GM12874 (cell line): ENCODE measurements at regions not wholly inside any gene's neighbourhood (a gene's known extent, or its start where the extent isn't known, plus 50 kb on each side); places are given as distances from the start of the nearest gene placed in this dataset.

Experiments
- TF ChIP-seq, protein P1 (sequence below): IDR thresholded peaks from 2 replicates; pipeline ENCODE4 v1.5.1; 2011; ENCODE audit warnings: low read depth, mild to moderate bottlenecking, control low read depth, low read length, moderate library complexity; ENCODE audit not compliant: insufficient read depth

DNA sequence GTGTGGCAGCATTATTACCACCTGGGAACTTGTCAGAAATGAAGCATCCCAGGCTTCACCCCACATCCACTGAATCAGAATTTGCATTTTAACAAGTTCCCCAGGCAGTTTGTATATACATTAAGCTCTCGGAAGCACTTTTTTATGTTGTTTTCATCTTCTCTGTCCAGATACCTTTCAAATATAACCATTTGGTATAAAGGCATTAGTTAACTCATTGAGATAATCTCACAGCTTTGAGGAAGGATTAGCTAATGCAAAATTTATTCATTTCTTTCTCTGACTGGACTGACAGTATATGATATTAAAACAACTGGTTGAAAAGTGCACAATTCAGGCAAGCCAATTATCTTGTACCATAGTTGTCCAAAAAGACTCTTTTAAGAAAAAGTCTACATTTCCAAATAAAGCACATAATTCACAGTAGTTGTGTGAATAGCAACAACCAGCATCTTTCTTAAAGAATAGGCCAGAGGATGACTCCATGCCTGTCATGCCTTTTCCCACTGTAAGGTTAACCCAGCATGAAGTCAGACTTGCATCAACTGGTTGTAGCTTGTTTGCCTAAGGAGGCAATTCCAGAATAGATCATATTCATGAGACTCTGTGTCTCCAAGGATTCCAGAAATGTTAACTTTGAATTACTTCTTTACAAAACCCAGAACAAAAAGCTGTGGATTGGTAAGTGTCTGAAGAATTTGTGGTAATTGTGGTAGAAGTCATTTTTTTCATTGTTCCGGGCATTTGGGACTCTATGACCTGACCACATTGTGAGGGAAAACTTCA lies 254.3 kb upstream of the SESN3 start:
- TF ChIP-seq, protein P1, sequence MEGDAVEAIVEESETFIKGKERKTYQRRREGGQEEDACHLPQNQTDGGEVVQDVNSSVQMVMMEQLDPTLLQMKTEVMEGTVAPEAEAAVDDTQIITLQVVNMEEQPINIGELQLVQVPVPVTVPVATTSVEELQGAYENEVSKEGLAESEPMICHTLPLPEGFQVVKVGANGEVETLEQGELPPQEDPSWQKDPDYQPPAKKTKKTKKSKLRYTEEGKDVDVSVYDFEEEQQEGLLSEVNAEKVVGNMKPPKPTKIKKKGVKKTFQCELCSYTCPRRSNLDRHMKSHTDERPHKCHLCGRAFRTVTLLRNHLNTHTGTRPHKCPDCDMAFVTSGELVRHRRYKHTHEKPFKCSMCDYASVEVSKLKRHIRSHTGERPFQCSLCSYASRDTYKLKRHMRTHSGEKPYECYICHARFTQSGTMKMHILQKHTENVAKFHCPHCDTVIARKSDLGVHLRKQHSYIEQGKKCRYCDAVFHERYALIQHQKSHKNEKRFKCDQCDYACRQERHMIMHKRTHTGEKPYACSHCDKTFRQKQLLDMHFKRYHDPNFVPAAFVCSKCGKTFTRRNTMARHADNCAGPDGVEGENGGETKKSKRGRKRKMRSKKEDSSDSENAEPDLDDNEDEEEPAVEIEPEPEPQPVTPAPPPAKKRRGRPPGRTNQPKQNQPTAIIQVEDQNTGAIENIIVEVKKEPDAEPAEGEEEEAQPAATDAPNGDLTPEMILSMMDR, result no peak

DNA sequence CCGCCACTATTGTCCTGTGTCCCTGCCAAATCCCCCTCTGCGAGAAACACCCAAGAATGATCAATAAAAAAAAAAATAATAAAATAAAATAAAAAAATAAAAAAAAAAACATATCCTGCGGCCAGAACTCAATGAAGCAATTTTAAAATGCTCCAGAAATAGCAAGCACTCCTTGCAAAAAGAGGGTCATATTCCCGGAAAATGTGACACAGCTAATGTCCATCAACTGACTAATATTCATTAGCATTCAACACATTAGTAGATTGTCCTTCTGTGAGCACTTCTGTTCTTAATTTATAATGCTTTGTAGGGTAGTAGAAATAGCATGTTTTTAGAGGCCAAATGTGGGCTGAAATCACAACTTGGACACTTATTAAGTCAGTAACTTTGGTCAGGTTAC lies 252.3 kb upstream of the SESN3 start:
- TF ChIP-seq, protein P1, result no peak

DNA sequence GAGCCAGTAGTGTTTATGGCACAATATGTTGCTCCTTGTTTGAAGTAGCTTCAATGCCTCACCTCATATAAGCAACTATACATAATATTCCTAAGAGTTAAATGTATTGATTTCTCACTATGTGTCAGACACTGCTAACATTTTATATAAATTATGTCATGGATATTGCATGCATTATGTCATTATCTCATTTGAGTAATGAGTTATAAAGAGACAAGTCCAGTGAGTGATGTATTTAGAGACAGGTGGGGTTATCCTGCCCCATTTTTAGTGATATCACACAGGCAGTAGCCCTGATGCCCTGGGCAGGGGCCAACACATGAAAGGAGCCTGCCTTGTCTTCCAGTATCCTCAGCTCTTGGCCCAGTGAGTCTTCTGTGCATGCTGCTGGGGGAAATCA lies 247.0 kb upstream of the SESN3 start:
- TF ChIP-seq, protein P1, result no peak

DNA sequence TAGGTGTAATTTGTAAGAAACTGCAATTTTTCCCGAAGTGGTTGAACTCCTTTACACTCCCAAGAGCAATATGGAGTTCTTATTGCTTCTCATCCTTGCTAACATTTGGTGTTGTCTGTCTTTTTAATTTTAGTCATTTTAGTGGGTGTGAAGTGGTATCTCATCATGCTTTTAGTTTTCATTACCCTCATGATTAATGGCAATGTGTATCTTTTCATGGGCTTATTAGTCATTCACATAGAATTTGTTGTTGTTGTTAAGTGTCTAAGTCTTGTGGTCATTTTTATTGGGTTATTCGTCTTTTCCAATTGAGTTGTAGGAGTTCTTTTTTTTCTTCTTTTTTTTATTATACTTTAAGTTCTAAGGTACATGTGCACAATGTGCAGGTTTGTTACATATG lies 238.3 kb upstream of the SESN3 start:
- TF ChIP-seq, protein P1, result no peak

DNA sequence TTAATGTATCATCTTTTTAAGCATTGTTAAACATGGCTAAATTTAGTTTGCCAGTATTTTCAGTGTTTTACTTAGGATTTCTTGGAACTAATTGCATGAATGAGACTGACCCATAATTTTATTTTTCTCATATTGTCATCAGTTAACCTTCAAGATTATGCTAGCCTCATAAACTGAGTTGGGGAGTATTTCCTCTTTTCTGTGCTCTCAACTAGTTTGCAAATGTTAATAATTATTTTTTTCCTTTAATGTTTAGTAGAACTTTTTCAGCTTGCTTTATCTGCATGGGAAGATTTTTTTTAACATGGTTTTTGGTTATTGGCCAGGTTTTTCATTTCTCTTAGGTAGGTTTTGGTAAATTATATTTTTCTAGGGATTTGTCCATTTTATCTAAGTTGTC lies 235.4 kb upstream of the SESN3 start:
- TF ChIP-seq, protein P1, result no peak

DNA sequence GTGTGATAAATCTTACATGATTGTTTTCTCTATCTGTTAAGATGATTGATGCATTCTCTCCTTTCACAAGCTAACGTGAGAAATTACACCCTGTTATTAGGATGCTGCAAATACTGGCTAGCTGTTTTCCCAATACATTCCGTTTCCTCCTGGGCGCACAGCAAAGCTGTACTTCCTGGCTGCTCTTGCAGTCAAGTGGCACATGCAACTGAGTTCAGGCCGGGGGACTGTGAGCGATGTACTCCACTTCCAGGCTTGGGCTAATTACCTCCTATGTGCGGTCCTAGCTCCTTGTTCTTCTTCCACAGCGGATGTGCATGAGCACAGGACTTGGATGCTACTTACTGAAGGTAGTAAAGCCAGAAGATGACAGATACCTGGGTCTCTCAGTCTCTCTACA lies 234.9 kb upstream of the SESN3 start:
- TF ChIP-seq, protein P1, result no peak

DNA sequence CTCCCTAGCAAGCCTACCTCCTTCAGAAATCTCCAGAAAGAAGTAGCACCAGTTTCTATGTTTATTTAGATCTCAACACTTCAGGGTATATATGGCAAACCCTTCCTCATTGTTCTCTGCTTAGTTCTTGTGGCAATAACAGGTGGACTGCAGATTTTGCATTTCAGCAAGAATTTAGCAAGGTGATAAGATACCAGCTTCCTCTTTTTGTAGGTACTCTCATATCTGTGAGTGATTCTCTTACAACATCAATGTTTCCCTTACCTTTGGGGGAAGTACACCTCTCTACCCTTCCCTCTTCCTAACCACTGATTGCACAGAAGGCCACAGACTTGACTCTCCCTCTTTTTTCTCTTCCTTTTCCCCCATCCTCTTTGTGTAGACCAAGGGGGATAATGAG lies 230.9 kb upstream of the SESN3 start:
- TF ChIP-seq, protein P1, result no peak

DNA sequence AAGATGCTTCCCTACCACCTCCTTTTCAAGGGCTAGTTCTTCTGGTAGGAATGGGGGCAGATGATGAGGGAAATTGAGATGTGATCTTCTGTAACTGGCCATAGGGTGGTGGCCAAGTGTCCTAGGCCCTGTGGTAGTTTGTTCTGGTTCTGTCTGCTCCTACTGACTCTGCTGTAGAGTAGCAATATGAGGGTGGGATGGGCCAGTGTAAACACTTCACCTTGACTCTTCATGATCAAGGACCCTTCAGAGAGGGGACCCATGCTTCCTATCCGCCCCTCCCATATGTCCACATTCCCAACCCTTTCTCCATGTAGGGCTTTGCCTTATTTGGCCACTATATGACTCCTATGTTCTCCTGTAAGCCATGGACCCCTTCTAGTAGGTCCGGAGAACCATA lies 230.3 kb upstream of the SESN3 start:
- TF ChIP-seq, protein P1, result no peak
